Stimulated activated CD4-positive, alpha-beta T cell treated with anti-CD3 and anti-CD28 coated beads, Interleukin-15, amount 100 ng/mL, for 1 hour (primary cell): ENCODE measurements at regions not wholly inside any gene's neighbourhood (a gene's known extent, or its start where the extent isn't known, plus 50 kb on each side); places are given as distances from the start of the nearest gene placed in this dataset.

Experiments used
- DNase-seq, 2 donors: peaks; one replicate each; pipeline ENCODE4 v3.0.0-alpha.2; 2020; ENCODE audit warnings: low read depth in 1 of 2, low spot score in 1 of 2

GRCh38 chr2:144579556-144579955 is 59.6 kb upstream of the ZEB2 start:
- no peak for DNase-seq

- no peak for DNase-seq
These were observed 58.2 kb upstream of the ZEB2 start for GRCh38 chr2:144578099-144578498.

GRCh38 chr2:144572977-144573376 is 53.1 kb upstream of the ZEB2 start:
- no peak for DNase-seq

- DNase-seq = no peak
These were observed 51.9 kb upstream of the ZEB2 start for GRCh38 chr2:144571770-144572169.

- DNase-seq = no peak
These were observed 50.6 kb upstream of the ZEB2 start for GRCh38 chr2:144570566-144570965.
